HCT116 (cell line): ENCODE measurements at regions not wholly inside any gene's neighbourhood (a gene's known extent, or its start where the extent isn't known, plus 50 kb on each side); places are given as distances from the start of the nearest gene placed in this dataset.

Source experiments
- ATAC-seq: fragments of 200-7000 bp; cut with Tn5 transposase; 2 replicates; pipeline ENCODE4 v1.9.1; 2020; ENCODE audit warnings: mild to moderate bottlenecking, moderate library complexity
- BruUV-seq: library from RNA; stranded (reverse); fragments of 400-500 nt; replicated peaks from 2 replicates; lab custom pipeline; 2021; lab: Mats Ljungman, UMichigan
- CTCF ChIA-PET: fragments of 300-600 bp; sonication (Branson Sonifier 250); formaldehyde crosslinking; loops from one replicate; lab custom pipeline; 2021; ENCODE audit warnings: antibody characterized with exemption; lab: Charles Lee
- POLR2A ChIA-PET: fragments of 300-600, 350-600 bp; sonication (Branson Sonifier 250); formaldehyde crosslinking; loops from one replicate; lab custom pipeline; 2021; ENCODE audit warnings: antibody characterized with exemption; lab: Charles Lee
- RAD21 ChIA-PET, 2 experiments: fragments of 300-600 bp; sonication (Branson Sonifier 250); formaldehyde crosslinking; loops; one replicate each; lab custom pipeline; 2023; ENCODE audit warnings: low total read pairs in 2 of 2; ENCODE audit not compliant: uncharacterized antibody in 2 of 2, unreplicated experiment in 2 of 2, low non-redundant PET in 1 of 2; lab: Charles Lee
- DNase-seq: peaks from one replicate; pipeline ENCODE4 v3.0.0-alpha.2; 2010; ENCODE audit warnings: low read depth, low spot score
- H2AFZ ChIP-seq: fragments of 200-600 bp; shearing (Covaris generic), sonication (generic); 2 replicates; pipeline ENCODE4 v1.6.1; 2017; ENCODE audit warnings: low read depth, mixed run types, mixed read lengths, antibody characterized with exemption, low read length; ENCODE audit not compliant: poor library complexity, severe bottlenecking
- H3K27ac ChIP-seq: 2 replicates; pipeline ENCODE4 v1.5.1; 2012; ENCODE audit warnings: low read depth, low read length
- H3K27me3 ChIP-seq: fragments of 200-600 bp; sonication (generic); 2 replicates; pipeline ENCODE4 v1.6.1; 2016; ENCODE audit warnings: mixed run types, low read length, mixed read lengths; ENCODE audit not compliant: insufficient read depth
- H3K36me3 ChIP-seq, 2 experiments: fragments of 200-500 bp in 1 of 2; fragments of 200-600 bp in 1 of 2; sonication (Bioruptor generic) in 1 of 2; sonication (generic) in 1 of 2; 2 replicates each; pipeline versions ENCODE4 v1.5.1 to v1.6.1; 2014 to 2016; ENCODE audit warnings: low read length in 2 of 2, inconsistent platforms in 1 of 2, mixed read lengths in 1 of 2, mixed run types in 1 of 2; ENCODE audit not compliant: insufficient read depth in 2 of 2, control insufficient read depth in 1 of 2
- H3K4me1 ChIP-seq, 2 experiments: fragments of 200-600 bp in 1 of 2; sonication (generic) in 1 of 2; 2 replicates each; pipeline versions ENCODE4 v1.5.1 to v1.6.1; 2012 to 2017; ENCODE audit warnings: low read length in 2 of 2, inconsistent platforms in 1 of 2, mild to moderate bottlenecking in 1 of 2, mixed read lengths in 1 of 2, mixed run types in 1 of 2, moderate library complexity in 1 of 2; ENCODE audit not compliant: insufficient read depth in 2 of 2, control insufficient read depth in 1 of 2
- H3K4me2 ChIP-seq: fragments of 200-600 bp; sonication (generic); 2 replicates; pipeline ENCODE4 v1.6.1; 2017; ENCODE audit warnings: mixed run types, low read length, mixed read lengths
- H3K4me3 ChIP-seq, 2 experiments: fragments of 200-600 bp in 1 of 2; sonication (generic) in 1 of 2; replicated peaks in 1 of 2; 2 replicates each; pipeline ENCODE4 v1.5.1; 2011 to 2016; ENCODE audit warnings: low read length in 2 of 2, control low read depth in 1 of 2, low read depth in 1 of 2, mild to moderate bottlenecking in 1 of 2, mixed read lengths in 1 of 2, mixed run types in 1 of 2
- H3K79me2 ChIP-seq: fragments of 200-600 bp; sonication (generic); 2 replicates; pipeline ENCODE4 v1.6.1; 2017; ENCODE audit warnings: mild to moderate bottlenecking, mixed run types, low read length, moderate library complexity, mixed read lengths; ENCODE audit not compliant: insufficient read depth
- H3K9ac ChIP-seq: fragments of 200-600 bp; sonication (generic); 2 replicates; pipeline ENCODE4 v1.6.1; 2016; ENCODE audit warnings: low read length, mixed read lengths
- H3K9me2 ChIP-seq: fragments of 200-600 bp; sonication (generic), shearing (Covaris generic); 2 replicates; pipeline ENCODE4 v1.6.1; 2017; ENCODE audit warnings: mixed run types, mild to moderate bottlenecking, moderate library complexity; ENCODE audit not compliant: insufficient read depth
- H3K9me3 ChIP-seq, 2 experiments: fragments of 200-500 bp in 1 of 2; fragments of 200-600 bp in 1 of 2; sonication (Bioruptor generic) in 1 of 2; sonication (generic) in 1 of 2; 2 replicates each; pipeline ENCODE4 v1.6.1; 2014 to 2017; ENCODE audit warnings: low read length in 2 of 2, mixed read lengths in 2 of 2, inconsistent platforms in 1 of 2, low read depth in 1 of 2, mild to moderate bottlenecking in 1 of 2, mixed run types in 1 of 2, moderate library complexity in 1 of 2; ENCODE audit not compliant: control insufficient read depth in 1 of 2, insufficient read depth in 1 of 2
- H4K20me1 ChIP-seq: fragments of 200-600 bp; sonication (generic), shearing (Covaris generic); 2 replicates; pipeline ENCODE4 v1.6.1; 2017; ENCODE audit warnings: mixed run types, mild to moderate bottlenecking, moderate library complexity; ENCODE audit not compliant: insufficient read depth
- CEBPB ChIP-seq: IDR thresholded peaks from 2 replicates; pipeline ENCODE4 v1.6.1; 2012; ENCODE audit warnings: low read depth
- CTCF ChIP-seq, 3 experiments: fragments of 200-600 bp in 1 of 3; sonication (generic) in 1 of 3; IDR thresholded peaks in 2 of 3; conservative IDR thresholded peaks in 1 of 3; 2 replicates each; pipeline ENCODE4 v1.5.1; 2012 to 2017; ENCODE audit warnings: low read depth in 2 of 3, low read length in 2 of 3, antibody characterized with exemption in 1 of 3, borderline replicate concordance in 1 of 3, control low read depth in 1 of 3, mild to moderate bottlenecking in 1 of 3, mixed read lengths in 1 of 3, mixed run types in 1 of 3, moderate library complexity in 1 of 3; ENCODE audit not compliant: insufficient read depth in 1 of 3
- EGR1 ChIP-seq: IDR thresholded peaks from 2 replicates; pipeline ENCODE4 v1.6.1; 2012; ENCODE audit warnings: low read depth
- ELF1 ChIP-seq: IDR thresholded peaks from 2 replicates; pipeline ENCODE4 v1.6.1; 2012; ENCODE audit warnings: low read depth, borderline replicate concordance
- EZH2 ChIP-seq: fragments of 200-600 bp; sonication (generic); IDR thresholded peaks from 2 replicates; pipeline ENCODE4 v1.6.1; 2017; ENCODE audit warnings: antibody characterized with exemption, mixed run types
- EZH2phosphoT487 ChIP-seq: fragments of 200-600 bp; IDR thresholded peaks from 2 replicates; pipeline ENCODE4 v1.6.1; 2018; ENCODE audit warnings: antibody characterized with exemption, borderline replicate concordance
- JUND ChIP-seq: IDR thresholded peaks from 2 replicates; pipeline ENCODE4 v1.6.1; 2012
- MAX ChIP-seq: IDR thresholded peaks from 2 replicates; pipeline ENCODE4 v1.6.1; 2012
- POLR2A ChIP-seq: IDR thresholded peaks from 2 replicates; pipeline ENCODE4 v1.7.0; 2011; ENCODE audit warnings: borderline replicate concordance; ENCODE audit not compliant: insufficient read depth, insufficient read length; ENCODE audit errors: extremely low read depth
- RAD21 ChIP-seq: IDR thresholded peaks from 2 replicates; pipeline ENCODE4 v1.6.1; 2012; ENCODE audit warnings: low read depth, mild to moderate bottlenecking
- SP1 ChIP-seq: IDR thresholded peaks from 2 replicates; pipeline ENCODE4 v1.6.1; 2012; ENCODE audit warnings: low read depth
- SRF ChIP-seq: IDR thresholded peaks from 2 replicates; pipeline ENCODE4 v1.6.1; 2012; ENCODE audit warnings: low read depth
- YY1 ChIP-seq: IDR thresholded peaks from 2 replicates; pipeline ENCODE4 v1.6.1; 2011; ENCODE audit warnings: low read length, low read depth, moderate library complexity, mild to moderate bottlenecking; ENCODE audit not compliant: insufficient replicate concordance; ENCODE audit errors: extremely low read depth
- ZFX ChIP-seq: fragments of 450-650 bp; IDR thresholded peaks from 2 replicates; pipeline ENCODE4 v1.6.1; 2017
- ZNF274 ChIP-seq: fragments of 200-500 bp; sonication (Bioruptor generic); IDR thresholded peaks from 2 replicates; pipeline ENCODE4 v1.6.1; 2014; ENCODE audit warnings: mild to moderate bottlenecking, low read depth, low read length, inconsistent platforms
- intact Hi-C: fragments of 100-400 bp; cut with micrococcal nuclease; formaldehyde crosslinking; loops from 2 replicates; pipeline ENCODE4 v1.10.0; 2022

GRCh38 chr9:14018081-14018480, 295.9 kb downstream of the NFIB start:
- no peaks in the 10 kb centered on the region for H3K79me2 ChIP-seq
- BruUV-seq = no TSS peak
- H3K9ac ChIP-seq = no peak overlapping the region
- H4K20me1 ChIP-seq = no peaks in the 10 kb centered on the region
- DNase-seq (no peak), ATAC-seq (no peak)
- ChIA-PET RAD21 (no interaction called here), CTCF (no interaction called here), POLR2A (interaction anchor here (0.6 kb wide), 1 partner anchor 1388 kb away, joined by 3 read pairs; no protein-coding TSS in a partner anchor)
- H3K4me1 ChIP-seq = no peaks in the 10 kb centered on the region
- no peaks in the 10 kb centered on the region for H3K9me3 ChIP-seq
- H3K9me2 ChIP-seq = no peaks in the 10 kb centered on the region
- H3K27me3 ChIP-seq = no peaks in the 10 kb centered on the region
- H2AFZ ChIP-seq = no peak overlapping the region
- no peak overlapping the region for H3K4me3 ChIP-seq
- intact Hi-C loops = no loop called here
- no peaks in the 10 kb centered on the region for H3K36me3 ChIP-seq
- no peak overlapping the region for H3K27ac ChIP-seq
- H3K4me2 ChIP-seq = no peak overlapping the region
- TF ChIP-seq ELF1 (no peak), RAD21 (no peak), POLR2A (no peak), ZNF274 (no peak), EZH2 (no peak), EGR1 (no peak), CEBPB (no peak), YY1 (no peak), SP1 (no peak), CTCF (IDR thresholded peaks at IDR 0.05 in 2 of 3, conservative IDR thresholded peaks at IDR 0.05 in 1 of 3; ENCODE audit: borderline replicate concordance in 1 of 3, insufficient read depth in 1 of 3, low read depth in 2 of 3, low read length in 2 of 3) (no peak)

- H4K20me1 ChIP-seq = no peaks in the 10 kb centered on the region
- no peak overlapping the region for H3K4me2 ChIP-seq
- no peak overlapping the region for H3K4me3 ChIP-seq
- intact Hi-C loops = no loop called here
- TF ChIP-seq JUND = no peak
- no peak for TF ChIP-seq MAX
- TF ChIP-seq ZNF274 = no peak
- TF ChIP-seq ZFX = no peak
- TF ChIP-seq SRF = no peak
- TF ChIP-seq ELF1 = no peak
- TF ChIP-seq EGR1 = no peak
- no peak for TF ChIP-seq EZH2phosphoT487
- no peaks in the 10 kb centered on the region for H3K79me2 ChIP-seq
- H2AFZ ChIP-seq = no peak overlapping the region
- ChIA-PET POLR2A (no interaction called here), RAD21 (no interaction called here), CTCF (no interaction called here)
- H3K9me3 ChIP-seq = no peaks in the 10 kb centered on the region
- no peaks in the 10 kb centered on the region for H3K36me3 ChIP-seq
- no peak overlapping the region for H3K27ac ChIP-seq
- H3K4me1 ChIP-seq = no peaks in the 10 kb centered on the region
- BruUV-seq = no TSS peak
- no peak overlapping the region for H3K9ac ChIP-seq
- ATAC-seq (no peak), DNase-seq (no peak)
- H3K27me3 ChIP-seq = no peaks in the 10 kb centered on the region
- no peaks in the 10 kb centered on the region for H3K9me2 ChIP-seq
These were observed 299.2 kb downstream of the NFIB start for GRCh38 chr9:14014744-14015143.
